ENCODE measurements at regions not wholly inside any gene's neighbourhood (a gene's known extent, or its start where the extent isn't known, plus 50 kb on each side); places are given as distances from the start of the nearest gene placed in this dataset.

GRCh38 chr17:34721326-34721725 is 141.9 kb downstream of the TMEM132E start:
- H3K36me3 Mint-ChIP-seq, result no peaks in the 10 kb centered on the region
- POLR2A ChIA-PET, result no interaction called here
- H3K4me3 Mint-ChIP-seq, result no peak overlapping the region
- no peaks in the 10 kb centered on the region for H3K4me1 Mint-ChIP-seq (ENCODE audit: low read depth)
- no peak overlapping the region for H3K27ac Mint-ChIP-seq
- CTCF ChIA-PET, result interaction anchor here (1.2 kb wide), 1 partner anchor 110 kb away, joined by 3 read pairs; no protein-coding TSS in a partner anchor
- intact Hi-C loops (cut with micrococcal nuclease), result no loop called here
- H3K9me3 Mint-ChIP-seq, result peaks cover 2% of the 10 kb centered on the region
- no peak for DNase-seq
- H3K27me3 Mint-ChIP-seq, result peaks cover 6% of the 10 kb centered on the region

GRCh38 chr17:34720760-34721159 is 141.4 kb downstream of the TMEM132E start:
- intact Hi-C loops (cut with micrococcal nuclease), result no loop called here
- no peak for DNase-seq
- H3K27ac Mint-ChIP-seq, result no peak overlapping the region
- H3K36me3 Mint-ChIP-seq, result no peaks in the 10 kb centered on the region
- no peaks in the 10 kb centered on the region for H3K4me1 Mint-ChIP-seq (ENCODE audit: low read depth)
- no peak overlapping the region for H3K4me3 Mint-ChIP-seq
- H3K9me3 Mint-ChIP-seq, result peaks cover 2% of the 10 kb centered on the region
- CTCF ChIA-PET, result interaction anchor here (1.2 kb wide), 1 partner anchor 111 kb away, joined by 3 read pairs; no protein-coding TSS in a partner anchor
- H3K27me3 Mint-ChIP-seq, result peaks cover 6% of the 10 kb centered on the region
- POLR2A ChIA-PET, result no interaction called here

- H3K4me1 Mint-ChIP-seq (ENCODE audit: low read depth), result no peaks in the 10 kb centered on the region
- H3K36me3 Mint-ChIP-seq, result no peaks in the 10 kb centered on the region
- peaks cover 7% of the 10 kb centered on the region for H3K27me3 Mint-ChIP-seq
- intact Hi-C loops (cut with micrococcal nuclease), result no loop called here
- ChIA-PET POLR2A (no interaction called here), CTCF (no interaction called here)
- H3K9me3 Mint-ChIP-seq, result peaks cover 2% of the 10 kb centered on the region
- DNase-seq, result no peak
- H3K4me3 Mint-ChIP-seq, result no peak overlapping the region
- H3K27ac Mint-ChIP-seq, result no peak overlapping the region
These were observed 140.2 kb downstream of the TMEM132E start for GRCh38 chr17:34719569-34719968.

- Mint-ChIP-seq H3K27ac (no peak overlapping the region), H3K36me3 (no peaks in the 10 kb centered on the region), H3K9me3 (peaks cover 2% of the 10 kb centered on the region), H3K4me3 (no peak overlapping the region), H3K4me1 (ENCODE audit: low read depth) (no peaks in the 10 kb centered on the region), H3K27me3 (peaks cover 11% of the 10 kb centered on the region)
- no peak for DNase-seq
- ChIA-PET POLR2A (no interaction called here), CTCF (no interaction called here)
- intact Hi-C loops (cut with micrococcal nuclease), result no loop called here
These were observed 137.7 kb downstream of the TMEM132E start for GRCh38 chr17:34717092-34717491.

GRCh38 chr17:34716291-34716690 is 136.9 kb downstream of the TMEM132E start:
- Mint-ChIP-seq H3K36me3 (no peaks in the 10 kb centered on the region), H3K4me1 (ENCODE audit: low read depth) (no peaks in the 10 kb centered on the region), H3K9me3 (peaks cover 2% of the 10 kb centered on the region), H3K27me3 (peaks cover 11% of the 10 kb centered on the region), H3K4me3 (no peak overlapping the region), H3K27ac (no peak overlapping the region)
- ChIA-PET POLR2A (no interaction called here), CTCF (no interaction called here)
- intact Hi-C loops (cut with micrococcal nuclease), result no loop called here
- DNase-seq, result no peak

- CTCF ChIA-PET, result no interaction called here
- Mint-ChIP-seq H3K36me3 (no peaks in the 10 kb centered on the region), H3K27me3 (peaks cover 8% of the 10 kb centered on the region), H3K4me1 (ENCODE audit: low read depth) (no peaks in the 10 kb centered on the region), H3K27ac (no peak overlapping the region), H3K9me3 (peaks cover 2% of the 10 kb centered on the region), H3K4me3 (no peak overlapping the region)
- DNase-seq, result no peak
- intact Hi-C loops (cut with micrococcal nuclease), result no loop called here
- POLR2A ChIA-PET, result no interaction called here
These were observed 136.1 kb downstream of the TMEM132E start for GRCh38 chr17:34715504-34715903.

- H3K4me3 Mint-ChIP-seq, result no peak overlapping the region
- intact Hi-C loops (cut with micrococcal nuclease), result no loop called here
- no peaks in the 10 kb centered on the region for H3K36me3 Mint-ChIP-seq
- H3K27ac Mint-ChIP-seq, result no peak overlapping the region
- no peaks in the 10 kb centered on the region for H3K4me1 Mint-ChIP-seq (ENCODE audit: low read depth)
- H3K27me3 Mint-ChIP-seq, result peaks cover 7% of the 10 kb centered on the region
- ChIA-PET CTCF (no interaction called here), POLR2A (no interaction called here)
- peaks cover 2% of the 10 kb centered on the region for H3K9me3 Mint-ChIP-seq
- no peak for DNase-seq
These were observed 135.4 kb downstream of the TMEM132E start for GRCh38 chr17:34714475-34715410.

- DNase-seq, result no peak
- peaks cover 2% of the 10 kb centered on the region for H3K9me3 Mint-ChIP-seq
- CTCF ChIA-PET, result no interaction called here
- no peaks in the 10 kb centered on the region for H3K4me1 Mint-ChIP-seq (ENCODE audit: low read depth)
- no peak overlapping the region for H3K27ac Mint-ChIP-seq
- POLR2A ChIA-PET, result no interaction called here
- intact Hi-C loops (cut with micrococcal nuclease), result no loop called here
- H3K36me3 Mint-ChIP-seq, result no peaks in the 10 kb centered on the region
- peaks cover 9% of the 10 kb centered on the region for H3K27me3 Mint-ChIP-seq
- H3K4me3 Mint-ChIP-seq, result no peak overlapping the region
These were observed 134.3 kb downstream of the TMEM132E start for GRCh38 chr17:34713687-34714086.

- no peak for DNase-seq
- intact Hi-C loops (cut with micrococcal nuclease), result no loop called here
- Mint-ChIP-seq H3K27ac (no peak overlapping the region), H3K9me3 (peaks cover 2% of the 10 kb centered on the region), H3K4me1 (ENCODE audit: low read depth) (no peaks in the 10 kb centered on the region), H3K27me3 (peaks cover 11% of the 10 kb centered on the region), H3K36me3 (no peaks in the 10 kb centered on the region), H3K4me3 (no peak overlapping the region)
- POLR2A ChIA-PET, result no interaction called here
- CTCF ChIA-PET, result no interaction called here
These were observed 133.3 kb downstream of the TMEM132E start for GRCh38 chr17:34712481-34713195.

GRCh38 chr17:34711646-34712045 is 132.3 kb downstream of the TMEM132E start:
- Mint-ChIP-seq H3K27me3 (peaks cover 15% of the 10 kb centered on the region), H3K9me3 (peaks cover under 1% of the 10 kb centered on the region), H3K27ac (no peak overlapping the region), H3K36me3 (no peaks in the 10 kb centered on the region), H3K4me1 (ENCODE audit: low read depth) (no peaks in the 10 kb centered on the region), H3K4me3 (no peak overlapping the region)
- CTCF ChIA-PET, result no interaction called here
- POLR2A ChIA-PET, result no interaction called here
- intact Hi-C loops (cut with micrococcal nuclease), result no loop called here
- DNase-seq, result no peak

- ChIA-PET POLR2A (no interaction called here), CTCF (no interaction called here)
- peaks cover 19% of the 10 kb centered on the region for H3K27me3 Mint-ChIP-seq
- no peaks in the 10 kb centered on the region for H3K4me1 Mint-ChIP-seq (ENCODE audit: low read depth)
- intact Hi-C loops (cut with micrococcal nuclease), result no loop called here
- no peaks in the 10 kb centered on the region for H3K36me3 Mint-ChIP-seq
- no peak for DNase-seq
- H3K27ac Mint-ChIP-seq, result no peak overlapping the region
- H3K9me3 Mint-ChIP-seq, result no peaks in the 10 kb centered on the region
- no peak overlapping the region for H3K4me3 Mint-ChIP-seq
These were observed 130.8 kb downstream of the TMEM132E start for GRCh38 chr17:34710226-34710625.

GRCh38 chr17:34709158-34709754 is 129.9 kb downstream of the TMEM132E start:
- CTCF ChIA-PET, result no interaction called here
- Mint-ChIP-seq H3K9me3 (no peaks in the 10 kb centered on the region), H3K4me3 (no peak overlapping the region), H3K4me1 (ENCODE audit: low read depth) (no peaks in the 10 kb centered on the region), H3K36me3 (no peaks in the 10 kb centered on the region), H3K27ac (no peak overlapping the region), H3K27me3 (peaks cover 21% of the 10 kb centered on the region)
- DNase-seq, result no peak
- intact Hi-C loops (cut with micrococcal nuclease), result no loop called here
- POLR2A ChIA-PET, result no interaction called here

Data from activated CD4-positive, alpha-beta memory T cell treated with anti-CD3 and anti-CD28 coated beads for 36 hours (primary cell).